ENCODE measurements at regions not wholly inside any gene's neighbourhood (a gene's known extent, or its start where the extent isn't known, plus 50 kb on each side); places are given as distances from the start of the nearest gene placed in this dataset.

DNA sequence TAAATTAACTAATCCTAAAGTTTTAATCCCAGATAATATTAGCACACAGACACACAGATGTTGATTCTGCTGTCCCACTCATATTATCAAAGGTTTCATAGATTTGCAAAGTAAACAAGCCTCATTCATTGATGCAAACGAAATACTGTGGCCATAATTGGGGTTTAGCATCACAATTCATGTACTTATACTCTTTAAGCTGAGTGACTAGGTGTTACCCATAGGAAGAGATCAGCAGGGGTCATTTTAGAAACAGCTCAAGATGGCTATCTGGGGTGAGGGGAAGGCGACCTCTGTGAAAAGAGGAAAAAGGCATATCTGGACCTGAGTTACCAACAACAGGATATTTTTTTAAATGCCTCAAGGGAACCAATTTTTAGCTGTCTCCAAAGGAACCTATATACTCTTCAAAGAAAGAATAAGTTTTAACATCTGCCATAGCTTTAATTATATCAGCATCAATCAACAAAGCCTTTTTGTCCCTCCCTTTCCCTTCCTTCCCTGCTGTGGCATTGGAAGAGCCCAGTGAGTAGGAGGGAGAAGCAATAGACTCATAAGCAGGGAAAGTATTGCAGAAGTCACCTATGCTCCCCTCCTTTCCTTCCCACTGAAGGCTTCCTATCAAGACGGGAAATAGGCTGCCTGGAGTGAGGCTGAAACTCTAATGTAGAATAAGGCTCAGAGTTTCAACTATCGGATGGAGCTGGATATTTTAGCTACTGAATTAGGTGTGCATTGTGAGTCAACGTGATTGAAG lies 553.4 kb downstream of the ZIC1 start:
- TF ChIP-seq, protein P1, sequence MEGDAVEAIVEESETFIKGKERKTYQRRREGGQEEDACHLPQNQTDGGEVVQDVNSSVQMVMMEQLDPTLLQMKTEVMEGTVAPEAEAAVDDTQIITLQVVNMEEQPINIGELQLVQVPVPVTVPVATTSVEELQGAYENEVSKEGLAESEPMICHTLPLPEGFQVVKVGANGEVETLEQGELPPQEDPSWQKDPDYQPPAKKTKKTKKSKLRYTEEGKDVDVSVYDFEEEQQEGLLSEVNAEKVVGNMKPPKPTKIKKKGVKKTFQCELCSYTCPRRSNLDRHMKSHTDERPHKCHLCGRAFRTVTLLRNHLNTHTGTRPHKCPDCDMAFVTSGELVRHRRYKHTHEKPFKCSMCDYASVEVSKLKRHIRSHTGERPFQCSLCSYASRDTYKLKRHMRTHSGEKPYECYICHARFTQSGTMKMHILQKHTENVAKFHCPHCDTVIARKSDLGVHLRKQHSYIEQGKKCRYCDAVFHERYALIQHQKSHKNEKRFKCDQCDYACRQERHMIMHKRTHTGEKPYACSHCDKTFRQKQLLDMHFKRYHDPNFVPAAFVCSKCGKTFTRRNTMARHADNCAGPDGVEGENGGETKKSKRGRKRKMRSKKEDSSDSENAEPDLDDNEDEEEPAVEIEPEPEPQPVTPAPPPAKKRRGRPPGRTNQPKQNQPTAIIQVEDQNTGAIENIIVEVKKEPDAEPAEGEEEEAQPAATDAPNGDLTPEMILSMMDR (IDR thresholded peaks at IDR 0.05; ENCODE audit: low read depth, low read length, poor library complexity, severe bottlenecking) = no peak
- no peak for TF ChIP-seq EZH2phosphoT487 (IDR thresholded peaks at IDR 0.05; ENCODE audit: borderline replicate concordance, low read length)
